Sigmoid colon (tissue), 4 donors: ENCODE measurements at regions not wholly inside any gene's neighbourhood (a gene's known extent, or its start where the extent isn't known, plus 50 kb on each side); places are given as distances from the start of the nearest gene placed in this dataset.

Experiments used
- EP300 ChIP-seq, 4 donors: sonication (generic); formaldehyde crosslinking; IDR thresholded peaks; one replicate each; pipeline ENCODE4 v1.6.1; 2017; ENCODE audit warnings: antibody characterized with exemption in 4 of 4
- POLR2A ChIP-seq, 2 donors: fragments of 450-650 bp; IDR thresholded peaks; one replicate each; pipeline ENCODE4 v1.6.1; 2016; ENCODE audit warnings: antibody characterized with exemption in 2 of 2, mild to moderate bottlenecking in 2 of 2, moderate library complexity in 2 of 2
- POLR2AphosphoS5 ChIP-seq, 4 donors: sonication (generic); formaldehyde crosslinking; IDR thresholded peaks; one replicate each; pipeline ENCODE4 v1.6.1; 2017; ENCODE audit warnings: antibody characterized with exemption in 4 of 4
- TF ChIP-seq, protein P1 (sequence below), 4 experiments: fragments of 450-650 bp in 3 of 4; fragments of 200-600 bp in 1 of 4; IDR thresholded peaks; one replicate each; pipeline ENCODE4 v1.5.1; 2016 to 2019; ENCODE audit warnings: antibody characterized with exemption in 4 of 4, mild to moderate bottlenecking in 3 of 4, moderate library complexity in 2 of 4

DNA sequence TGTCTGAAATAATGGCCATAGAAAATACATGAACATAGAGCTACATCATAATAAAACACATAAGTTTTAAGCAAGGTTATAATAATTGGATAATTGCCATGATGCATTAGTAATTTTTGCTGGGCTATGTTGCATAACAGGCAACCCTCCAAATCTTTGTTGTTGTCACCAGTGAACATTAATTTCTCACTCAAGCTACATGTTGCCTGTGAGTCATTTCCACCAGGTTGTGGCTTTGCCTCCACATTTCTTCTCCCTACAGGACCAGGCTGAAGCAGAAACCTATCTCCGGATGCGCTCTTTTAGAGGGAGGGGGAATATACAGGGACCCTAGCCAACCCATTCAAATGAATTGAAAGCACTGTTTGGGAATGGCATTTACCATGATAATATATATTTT, 347.7 kb downstream of the GABRG1 start:
- no peak for TF ChIP-seq POLR2AphosphoS5 (IDR thresholded peaks at IDR 0.05)
- TF ChIP-seq, protein P1, sequence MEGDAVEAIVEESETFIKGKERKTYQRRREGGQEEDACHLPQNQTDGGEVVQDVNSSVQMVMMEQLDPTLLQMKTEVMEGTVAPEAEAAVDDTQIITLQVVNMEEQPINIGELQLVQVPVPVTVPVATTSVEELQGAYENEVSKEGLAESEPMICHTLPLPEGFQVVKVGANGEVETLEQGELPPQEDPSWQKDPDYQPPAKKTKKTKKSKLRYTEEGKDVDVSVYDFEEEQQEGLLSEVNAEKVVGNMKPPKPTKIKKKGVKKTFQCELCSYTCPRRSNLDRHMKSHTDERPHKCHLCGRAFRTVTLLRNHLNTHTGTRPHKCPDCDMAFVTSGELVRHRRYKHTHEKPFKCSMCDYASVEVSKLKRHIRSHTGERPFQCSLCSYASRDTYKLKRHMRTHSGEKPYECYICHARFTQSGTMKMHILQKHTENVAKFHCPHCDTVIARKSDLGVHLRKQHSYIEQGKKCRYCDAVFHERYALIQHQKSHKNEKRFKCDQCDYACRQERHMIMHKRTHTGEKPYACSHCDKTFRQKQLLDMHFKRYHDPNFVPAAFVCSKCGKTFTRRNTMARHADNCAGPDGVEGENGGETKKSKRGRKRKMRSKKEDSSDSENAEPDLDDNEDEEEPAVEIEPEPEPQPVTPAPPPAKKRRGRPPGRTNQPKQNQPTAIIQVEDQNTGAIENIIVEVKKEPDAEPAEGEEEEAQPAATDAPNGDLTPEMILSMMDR (IDR thresholded peaks at IDR 0.05): no peak
- no peak for TF ChIP-seq EP300 (IDR thresholded peaks at IDR 0.05)
- TF ChIP-seq POLR2A (IDR thresholded peaks at IDR 0.05): no peak
